ACC112 (cell line): ENCODE measurements at regions not wholly inside any gene's neighbourhood (a gene's known extent, or its start where the extent isn't known, plus 50 kb on each side); places are given as distances from the start of the nearest gene placed in this dataset.
"Not testable (repeated sequence)": the region's sequence is repeated elsewhere in the genome, so short reads cannot be mapped to it uniquely, and the experiment has no call there.

Source experiments
- H2AFZ ChIP-seq: fragments of 200-600 bp; sonication (generic); one replicate; pipeline ENCODE4 v1.6.0; 2017; ENCODE audit warnings: antibody characterized with exemption, low read length; ENCODE audit not compliant: unreplicated experiment
- H3K27ac ChIP-seq: fragments of 200-600 bp; sonication (generic); 2 replicates; pipeline ENCODE4 v1.5.1; 2014; ENCODE audit warnings: low read depth, mild to moderate bottlenecking, antibody characterized with exemption, low read length, moderate library complexity
- H3K27me3 ChIP-seq: fragments of 200-600 bp; sonication (generic); 2 replicates; pipeline ENCODE4 v1.6.1; 2014; ENCODE audit warnings: mild to moderate bottlenecking, antibody characterized with exemption, low read length, moderate library complexity, mixed read lengths; ENCODE audit not compliant: insufficient read depth
- H3K36me3 ChIP-seq: fragments of 200-600 bp; sonication (generic); 2 replicates; pipeline ENCODE4 v1.6.1; 2016; ENCODE audit warnings: mild to moderate bottlenecking, antibody characterized with exemption, low read length, moderate library complexity, mixed read lengths; ENCODE audit not compliant: insufficient read depth
- H3K4me1 ChIP-seq: fragments of 200-600 bp; sonication (generic); one replicate; pipeline ENCODE4 v1.6.1; 2016; ENCODE audit warnings: low read length, mixed read lengths; ENCODE audit not compliant: insufficient read depth, unreplicated experiment, control insufficient read depth
- H3K4me3 ChIP-seq: fragments of 200-600 bp; sonication (generic); 2 replicates; pipeline ENCODE4 v1.5.1; 2014; ENCODE audit warnings: mild to moderate bottlenecking, low read depth, low read length
- H3K79me2 ChIP-seq: fragments of 200-600 bp; sonication (generic); one replicate; pipeline ENCODE4 v1.6.0; 2016; ENCODE audit warnings: low read length; ENCODE audit not compliant: control insufficient read depth, unreplicated experiment, insufficient read depth

DNA sequence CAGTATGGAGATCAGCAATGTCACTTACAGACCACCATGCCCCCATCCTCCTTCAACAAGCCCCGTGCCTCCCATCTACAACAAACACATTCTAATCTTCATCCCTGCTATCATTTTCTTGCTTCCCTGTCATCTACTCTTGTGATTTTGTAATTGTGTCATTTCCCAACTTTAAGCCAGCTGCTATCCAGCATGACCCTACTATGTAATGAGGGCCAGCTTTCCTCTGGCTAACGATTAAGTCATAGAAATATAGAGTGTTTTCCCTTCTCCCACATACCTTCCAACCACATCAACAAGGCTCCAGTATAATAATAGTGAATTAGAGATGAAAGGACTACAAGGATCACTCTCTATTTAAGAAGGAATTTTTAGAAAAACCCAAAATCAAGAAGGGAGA is 607.0 kb downstream of the TENT5A start:
- Histone ChIP-seq H3K36me3 (no peaks in the 10 kb centered on the region), H3K27ac (no peak overlapping the region), H3K79me2 (no peaks in the 10 kb centered on the region)

DNA sequence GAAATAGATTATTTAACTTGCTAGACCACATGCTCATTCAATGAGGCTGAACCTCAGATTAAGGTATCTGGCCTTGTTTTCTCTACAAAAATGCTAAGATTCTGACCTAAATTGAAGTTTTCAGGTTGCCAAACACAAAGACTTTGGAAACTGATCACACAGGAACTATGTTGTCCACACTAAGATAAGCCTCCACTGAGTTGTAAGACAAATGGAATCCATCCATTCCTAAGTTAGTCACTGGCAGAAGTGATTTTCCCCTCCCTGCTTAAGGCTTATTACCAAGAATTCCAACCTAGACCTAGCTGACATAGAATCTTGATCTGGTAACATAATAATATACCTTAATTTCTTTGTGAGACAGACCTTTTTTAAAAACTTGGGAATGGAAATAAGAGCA is 608.1 kb downstream of the TENT5A start:
- Histone ChIP-seq H3K27me3 (no peaks in the 10 kb centered on the region), H3K79me2 (no peaks in the 10 kb centered on the region), H3K27ac (no peak overlapping the region), H3K4me1 (no peaks in the 10 kb centered on the region), H3K4me3 (no peak overlapping the region), H3K36me3 (no peaks in the 10 kb centered on the region), H2AFZ (no peak overlapping the region)

More for the DNA sequence above, 607.0 kb downstream of the TENT5A start:
- no peaks in the 10 kb centered on the region for H3K27me3 ChIP-seq
- no peak overlapping the region for H2AFZ ChIP-seq
- no peaks in the 10 kb centered on the region for H3K4me1 ChIP-seq
- no peak overlapping the region for H3K4me3 ChIP-seq

DNA sequence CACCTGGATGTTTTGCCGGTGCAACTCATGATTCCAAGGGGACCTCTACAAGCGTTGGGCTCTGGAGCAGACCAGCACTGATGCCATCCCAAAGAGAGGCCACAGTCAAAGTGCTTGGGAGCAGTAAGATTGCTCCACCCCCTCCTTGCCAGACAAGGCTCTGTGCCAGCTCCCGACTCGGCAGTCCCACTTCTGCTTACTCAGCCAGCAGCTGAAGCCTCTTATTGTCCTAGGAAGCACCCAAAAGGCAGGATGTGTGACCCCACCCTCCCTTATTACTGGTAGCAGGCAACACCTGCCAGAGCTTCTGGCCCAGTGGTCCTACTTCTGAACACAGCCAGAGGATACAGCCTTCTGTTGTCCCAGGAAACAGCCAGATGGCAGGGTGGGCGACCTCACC is 614.2 kb downstream of the TENT5A start:
- no peaks in the 10 kb centered on the region for H3K79me2 ChIP-seq
- no peak overlapping the region for H2AFZ ChIP-seq
- no peak overlapping the region for H3K4me3 ChIP-seq
- no peaks in the 10 kb centered on the region for H3K27me3 ChIP-seq
- H3K36me3 ChIP-seq: no peaks in the 10 kb centered on the region
- no peaks in the 10 kb centered on the region for H3K4me1 ChIP-seq
- H3K27ac ChIP-seq: no peak overlapping the region

DNA sequence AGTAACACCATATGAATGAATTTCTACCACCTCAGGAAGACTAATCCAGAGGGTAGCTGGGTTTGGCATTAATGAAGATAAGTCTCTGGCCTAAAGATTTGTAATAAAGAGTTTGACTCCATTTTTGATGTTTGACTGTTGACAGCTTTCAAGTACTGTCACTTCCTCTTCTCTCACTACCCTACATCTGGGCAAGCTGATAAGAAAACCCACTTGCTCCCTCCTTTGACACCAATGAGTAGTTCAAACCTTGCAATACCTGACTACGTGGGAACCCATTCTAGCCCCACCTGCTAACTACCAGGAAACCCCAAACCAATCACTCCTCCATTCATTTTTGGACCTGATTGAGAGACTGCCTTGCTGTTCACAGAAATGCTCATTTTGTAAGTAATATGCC is 621.5 kb downstream of the TENT5A start:
- Histone ChIP-seq H2AFZ (no peak overlapping the region), H3K27me3 (no peaks in the 10 kb centered on the region), H3K4me1 (no peaks in the 10 kb centered on the region), H3K79me2 (no peaks in the 10 kb centered on the region), H3K4me3 (no peak overlapping the region), H3K27ac (no peak overlapping the region), H3K36me3 (no peaks in the 10 kb centered on the region)

DNA sequence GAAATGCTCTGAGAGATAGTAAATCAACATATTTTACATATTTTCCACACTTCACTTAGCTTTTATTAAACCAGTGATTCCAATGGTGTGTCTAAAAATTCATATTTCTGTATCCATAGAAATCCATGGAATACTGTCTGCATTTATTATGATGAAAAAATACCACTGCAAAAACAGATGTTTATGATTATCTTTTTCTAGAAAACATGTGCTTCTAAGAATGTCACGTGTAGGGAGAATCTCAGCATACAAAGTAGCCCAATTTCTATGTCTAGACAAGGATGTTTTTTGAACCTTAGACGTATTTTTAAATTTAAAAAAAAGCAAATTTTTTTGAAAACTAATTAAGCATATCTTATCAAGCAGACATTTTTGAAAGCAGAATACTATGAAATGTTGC is 622.4 kb downstream of the TENT5A start:
- Histone ChIP-seq H3K4me1 (no peaks in the 10 kb centered on the region), H3K4me3 (no peak overlapping the region), H3K27me3 (no peaks in the 10 kb centered on the region), H3K79me2 (no peaks in the 10 kb centered on the region), H3K36me3 (no peaks in the 10 kb centered on the region), H3K27ac (no peak overlapping the region), H2AFZ (no peak overlapping the region)

DNA sequence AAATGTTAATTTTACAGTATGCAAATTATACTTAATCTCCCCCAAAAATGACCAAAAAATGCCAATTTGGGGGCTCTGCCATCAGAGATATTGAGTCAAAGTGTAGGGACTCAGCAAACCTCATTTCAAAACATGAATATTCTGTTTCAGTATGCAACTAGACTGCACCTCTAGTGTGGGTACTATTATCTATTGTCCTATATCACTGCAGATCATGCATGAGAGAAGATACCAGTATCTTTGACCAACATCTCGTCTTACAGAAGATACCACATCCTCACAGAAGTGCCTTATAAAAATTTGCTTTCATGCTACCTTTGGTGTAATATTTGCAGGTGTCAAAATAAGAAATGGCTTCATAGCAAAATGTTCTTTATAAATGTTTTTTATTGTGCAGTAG is 623.8 kb downstream of the TENT5A start:
- Histone ChIP-seq H3K27ac (no peak overlapping the region), H3K79me2 (no peaks in the 10 kb centered on the region), H2AFZ (no peak overlapping the region), H3K27me3 (no peaks in the 10 kb centered on the region), H3K4me1 (no peaks in the 10 kb centered on the region), H3K36me3 (no peaks in the 10 kb centered on the region), H3K4me3 (no peak overlapping the region)

DNA sequence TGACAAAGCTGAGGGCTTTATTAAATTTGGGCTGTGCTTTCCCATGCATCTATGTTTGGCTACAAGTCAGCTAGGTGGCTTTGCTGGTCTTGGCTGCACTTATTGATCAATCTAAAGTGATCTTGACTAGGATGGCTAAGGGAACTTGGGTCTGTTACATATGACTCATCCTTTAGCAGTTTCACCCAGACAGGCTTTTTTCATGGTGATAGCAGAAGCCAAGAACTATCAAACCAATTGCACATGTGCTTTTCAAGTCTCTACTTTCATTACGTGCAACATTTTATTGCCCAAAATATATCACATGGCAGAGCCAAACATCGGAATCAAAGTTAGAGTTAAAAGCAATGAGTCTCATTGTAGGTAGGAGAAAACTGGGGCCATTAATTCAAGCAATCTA is 626.3 kb downstream of the TENT5A start:
- H3K4me3 ChIP-seq: 0 out of 2 replicates have a peak overlapping the region, but pooled peaks have one; percentile 18
- no peaks in the 10 kb centered on the region for H3K79me2 ChIP-seq
- H2AFZ ChIP-seq: no peak overlapping the region
- H3K36me3 ChIP-seq: no peaks in the 10 kb centered on the region
- no peak overlapping the region for H3K27ac ChIP-seq
- no peaks in the 10 kb centered on the region for H3K4me1 ChIP-seq
- H3K27me3 ChIP-seq: no peaks in the 10 kb centered on the region

DNA sequence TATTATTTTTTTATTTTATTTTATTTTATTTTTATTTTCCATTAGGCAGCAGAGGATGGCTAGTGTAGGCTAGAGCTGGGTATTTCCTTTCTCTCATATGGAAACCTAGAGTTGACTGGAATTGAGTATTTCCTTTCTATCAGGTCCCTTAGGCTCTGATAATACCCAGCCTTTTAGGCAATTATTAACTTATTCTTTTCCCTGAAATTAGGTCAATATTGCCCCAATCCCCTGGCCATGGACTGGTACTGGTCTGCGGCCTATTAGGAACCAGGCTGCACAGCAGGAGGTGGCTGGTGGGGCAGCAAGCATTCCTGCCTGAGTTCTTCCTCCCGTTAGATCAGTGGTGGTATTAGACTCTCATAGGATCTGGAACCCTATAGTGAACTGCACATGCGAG is 632.2 kb downstream of the TENT5A start:
- Histone ChIP-seq H2AFZ (no peak overlapping the region), H3K4me1 (no peaks in the 10 kb centered on the region), H3K27ac (no peak overlapping the region), H3K79me2 (no peaks in the 10 kb centered on the region), H3K4me3 (no peak overlapping the region), H3K36me3 (no peaks in the 10 kb centered on the region), H3K27me3 (no peaks in the 10 kb centered on the region)

DNA sequence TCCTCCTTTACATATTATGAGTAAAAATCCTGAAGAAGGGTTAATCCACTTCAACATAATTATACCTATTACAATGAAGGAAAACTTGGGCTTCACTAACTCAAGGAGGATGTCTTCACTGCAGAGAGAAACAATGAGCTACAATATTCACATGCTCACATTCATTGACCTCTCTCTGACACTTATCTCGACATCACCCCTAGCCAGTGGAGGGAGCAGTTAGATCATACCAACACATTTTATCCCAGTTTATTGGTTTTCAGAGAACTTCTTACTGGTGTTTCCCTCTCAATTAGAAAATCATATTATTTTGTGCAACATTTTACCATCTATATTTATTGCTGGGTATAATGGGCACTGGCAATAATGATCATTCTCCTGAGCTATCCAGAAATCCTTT is 646.5 kb downstream of the TENT5A start:
- Histone ChIP-seq H3K27ac (no peak overlapping the region), H3K79me2 (no peaks in the 10 kb centered on the region), H2AFZ (no peak overlapping the region), H3K27me3 (no peaks in the 10 kb centered on the region), H3K36me3 (no peaks in the 10 kb centered on the region), H3K4me1 (no peaks in the 10 kb centered on the region), H3K4me3 (no peak overlapping the region)

DNA sequence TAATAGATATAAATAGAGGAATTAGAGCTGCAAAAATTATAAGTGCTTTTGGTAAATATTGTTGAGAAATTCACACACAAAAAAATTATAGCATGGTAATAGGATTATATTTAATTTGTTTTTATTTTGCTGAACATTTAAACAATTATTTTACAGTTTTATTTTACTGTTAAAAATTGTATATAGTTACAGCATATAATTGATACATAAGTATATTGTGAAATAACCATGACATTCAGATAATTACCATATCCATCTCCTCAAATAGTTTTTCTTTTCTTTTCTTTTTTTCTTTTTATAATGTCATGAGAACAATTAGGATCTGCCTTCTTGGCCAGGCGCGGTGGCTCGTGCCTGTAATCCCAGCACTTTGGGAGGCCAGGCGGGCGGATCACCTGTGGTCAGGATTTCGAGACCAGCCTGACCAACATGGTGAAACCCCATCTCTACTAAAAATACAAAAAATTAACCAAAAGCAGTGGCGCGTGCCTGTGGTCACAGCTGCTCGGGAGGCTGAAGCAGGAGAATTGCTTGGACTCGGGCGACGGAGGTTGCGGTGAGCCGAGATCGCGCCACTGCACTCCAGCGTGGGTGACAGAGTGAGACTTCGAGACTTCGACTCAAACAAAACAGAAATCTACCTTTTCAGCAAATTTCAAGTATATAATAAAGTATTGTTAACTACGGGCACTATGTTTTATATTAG is 654.2 kb downstream of the TENT5A start:
- Histone ChIP-seq H3K27ac (no peak overlapping the region), H3K27me3 (no peaks in the 10 kb centered on the region), H3K36me3 (no peaks in the 10 kb centered on the region), H3K79me2 (no peaks in the 10 kb centered on the region), H3K4me3 (no peak overlapping the region), H3K4me1 (no peaks in the 10 kb centered on the region), H2AFZ (no peak overlapping the region)

DNA sequence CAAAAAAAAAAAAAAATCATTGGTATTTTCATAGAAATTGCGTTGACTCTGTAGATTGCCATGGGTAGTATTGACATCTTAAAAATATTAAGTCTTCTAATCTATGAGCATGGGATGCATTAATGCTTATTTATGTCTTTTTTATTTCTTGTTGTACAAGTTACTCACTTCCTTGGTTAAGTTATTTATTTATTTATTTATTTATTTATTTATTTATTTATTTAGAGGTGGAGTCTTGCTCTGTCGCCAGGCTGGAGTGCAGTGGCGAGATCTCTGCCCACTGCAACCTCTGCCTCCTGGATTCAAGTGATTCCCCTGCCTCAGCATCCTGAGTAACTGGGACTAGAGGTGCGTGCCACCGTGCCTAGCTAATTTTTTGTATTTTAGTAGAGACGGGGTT is 656.0 kb downstream of the TENT5A start:
- not testable (repeated sequence) for H2AFZ ChIP-seq, H3K4me1 ChIP-seq, H3K79me2 ChIP-seq, H3K4me3 ChIP-seq, H3K27ac ChIP-seq, H3K36me3 ChIP-seq, H3K27me3 ChIP-seq
